GM18505 (cell line): ENCODE measurements at regions not wholly inside any gene's neighbourhood (a gene's known extent, or its start where the extent isn't known, plus 50 kb on each side); places are given as distances from the start of the nearest gene placed in this dataset.

Experiments used
- ATAC-seq: cut with Tn5 transposase; IDR thresholded peaks from one replicate; pipeline ENCODE4 v1.9.1; 2021; ENCODE audit not compliant: unreplicated experiment
- POLR2A ChIP-seq: IDR thresholded peaks from 4 replicates; pipeline ENCODE4 v1.6.1; 2011; ENCODE audit warnings: borderline replicate concordance; ENCODE audit not compliant: insufficient read depth, insufficient read length; ENCODE audit errors: extremely low read depth

DNA sequence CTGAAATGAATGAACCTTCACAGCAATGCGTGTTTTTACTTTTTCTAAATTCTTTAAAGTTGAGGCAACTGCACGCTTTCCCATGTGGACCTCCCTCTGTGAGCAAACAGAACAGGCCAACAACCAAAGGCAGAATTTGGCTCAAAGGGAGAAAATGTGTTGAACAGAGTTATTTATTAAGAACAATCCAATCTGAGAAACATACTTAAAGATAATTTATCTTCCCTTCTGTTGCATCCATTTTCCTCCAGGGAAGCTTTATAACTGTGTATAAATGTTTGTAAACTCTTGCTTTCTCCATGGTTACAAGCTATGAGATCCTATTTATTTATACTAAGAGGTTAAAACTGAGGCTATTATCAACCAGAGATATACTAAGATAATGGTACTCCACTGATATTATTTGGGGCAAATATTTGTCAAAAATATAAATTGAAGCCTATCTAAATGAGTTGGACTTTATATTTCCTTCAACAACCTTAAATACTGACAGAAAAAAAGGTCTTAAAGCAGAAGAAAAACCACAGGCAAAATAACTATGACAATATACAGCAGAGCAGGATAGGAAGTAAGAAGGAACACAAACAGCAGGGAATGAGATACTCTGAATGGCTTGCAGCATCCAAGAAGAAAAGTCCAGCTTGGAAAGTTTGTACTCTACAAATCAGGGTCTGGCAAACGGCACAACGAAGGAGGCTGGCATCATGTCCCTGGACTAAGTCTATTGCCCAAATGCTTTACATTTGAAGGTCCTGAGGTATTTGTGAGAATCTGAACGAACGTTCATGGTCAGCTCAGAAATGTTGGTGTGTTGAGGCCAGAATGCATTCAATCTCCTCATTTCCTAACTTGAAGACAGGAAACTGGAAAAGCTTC lies 663.2 kb upstream of the INTU start:
- TF ChIP-seq POLR2A, result no peak
- ATAC-seq, result no peak

DNA sequence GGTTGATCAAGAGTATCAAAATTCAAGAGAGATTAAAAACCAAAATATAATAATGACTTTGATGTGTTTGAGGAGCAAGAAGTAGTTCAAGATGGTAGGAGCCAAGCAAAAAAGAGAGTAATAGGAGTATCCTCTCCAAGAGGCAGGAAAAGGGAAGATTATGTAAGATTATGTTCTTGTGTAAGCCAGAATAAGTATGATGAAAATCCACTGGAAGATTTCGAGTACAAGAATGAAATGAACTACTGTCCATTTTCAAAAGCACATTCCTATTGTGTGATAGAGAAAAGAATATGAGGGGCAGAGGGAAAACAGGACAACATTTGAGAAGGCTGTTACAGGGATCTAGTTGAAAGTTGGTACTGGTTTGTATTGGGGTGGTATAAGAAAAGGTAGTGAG lies 659.6 kb upstream of the INTU start:
- no peak for ATAC-seq
- TF ChIP-seq POLR2A, result no peak

GRCh38 chr4:126976850-126977632 lies 655.7 kb upstream of the INTU start:
- no peak for TF ChIP-seq POLR2A

GRCh38 chr4:126986005-126986404 lies 646.8 kb upstream of the INTU start:
- TF ChIP-seq POLR2A, result no peak

More at GRCh38 chr4:126976850-126977632, 655.7 kb upstream of the INTU start:
- no peak for ATAC-seq

DNA sequence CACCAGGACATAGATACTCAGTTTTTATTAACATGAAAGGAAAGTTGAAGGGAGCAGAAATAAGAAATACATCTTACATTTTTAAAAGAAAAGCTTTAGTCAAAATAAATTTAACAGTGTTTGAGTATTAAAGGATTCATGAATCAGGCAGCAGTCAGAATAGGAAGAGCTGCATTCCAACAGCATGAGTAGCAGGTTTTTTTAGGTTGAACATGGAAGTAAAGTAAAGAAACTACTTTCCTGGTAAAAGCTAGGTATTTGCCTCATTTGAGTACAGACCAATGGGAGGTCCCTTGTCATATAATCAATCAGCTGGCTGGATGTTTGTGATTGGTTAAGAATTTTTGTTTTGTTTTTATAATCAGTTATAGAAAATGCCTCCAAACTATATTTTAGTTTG lies 645.9 kb upstream of the INTU start:
- no peak for TF ChIP-seq POLR2A
- ATAC-seq, result no peak

More at GRCh38 chr4:126986005-126986404, 646.8 kb upstream of the INTU start:
- no peak for ATAC-seq

GRCh38 chr4:126991965-126992364 lies 640.8 kb upstream of the INTU start:
- no peak for TF ChIP-seq POLR2A
- ATAC-seq, result no peak

DNA sequence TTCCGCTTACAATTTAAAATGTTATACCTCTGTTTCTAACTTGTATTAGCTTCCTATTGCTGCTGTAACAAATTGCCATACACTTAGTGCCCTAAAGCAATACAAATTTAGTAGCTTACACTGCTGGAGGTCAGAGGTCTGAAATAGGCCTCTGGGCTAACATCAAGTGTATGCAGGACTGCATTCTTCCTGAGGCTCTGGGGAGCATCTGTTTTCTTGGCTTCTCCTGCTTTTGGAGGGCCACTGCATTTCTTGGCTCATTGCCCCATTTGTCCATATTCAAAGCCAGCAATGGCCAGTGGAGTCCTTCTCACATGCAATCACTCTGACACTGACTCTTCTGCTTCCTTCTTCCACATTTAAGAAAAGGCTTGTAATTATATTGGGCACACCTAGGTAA lies 639.8 kb upstream of the INTU start:
- no peak for ATAC-seq
- no peak for TF ChIP-seq POLR2A

- TF ChIP-seq POLR2A, result no peak
- no peak for ATAC-seq
Measured at GRCh38 chr4:126993351-126993750, 639.4 kb upstream of the INTU start.

- TF ChIP-seq POLR2A, result no peak
- ATAC-seq, result no peak
Measured at GRCh38 chr4:126995235-126995634, 637.5 kb upstream of the INTU start.

DNA sequence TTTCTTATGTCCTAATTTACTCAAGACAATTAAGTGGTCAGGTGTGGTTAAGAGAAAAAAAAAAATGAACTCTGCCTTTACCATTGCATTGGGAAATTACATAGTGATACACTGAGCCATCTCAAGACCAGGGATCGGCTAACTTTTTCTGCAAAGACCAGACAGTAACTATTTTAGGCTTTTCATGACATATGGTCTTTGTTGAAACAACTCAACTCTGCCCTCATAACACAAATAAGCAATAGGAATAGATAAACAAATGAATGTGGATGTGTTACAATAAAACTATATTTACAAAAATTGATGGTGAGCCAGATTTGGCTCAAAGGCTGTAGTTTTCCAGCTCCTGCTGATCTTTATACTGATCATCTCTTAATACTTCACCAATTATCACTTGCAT lies 632.6 kb upstream of the INTU start:
- no peak for ATAC-seq
- TF ChIP-seq POLR2A, result no peak

GRCh38 chr4:127000846-127001245 lies 631.9 kb upstream of the INTU start:
- no peak for ATAC-seq

GRCh38 chr4:127001933-127002332 lies 630.8 kb upstream of the INTU start:
- no peak for TF ChIP-seq POLR2A
- no peak for ATAC-seq

More at GRCh38 chr4:127000846-127001245, 631.9 kb upstream of the INTU start:
- TF ChIP-seq POLR2A, result no peak

GRCh38 chr4:127006446-127006877 lies 626.3 kb upstream of the INTU start:
- TF ChIP-seq POLR2A, result no peak
- ATAC-seq, result no peak

GRCh38 chr4:127007305-127007704 lies 625.5 kb upstream of the INTU start:
- no peak for ATAC-seq
- no peak for TF ChIP-seq POLR2A
